IMR-90 (cell line): ENCODE measurements at regions not wholly inside any gene's neighbourhood (a gene's known extent, or its start where the extent isn't known, plus 50 kb on each side); places are given as distances from the start of the nearest gene placed in this dataset.

Experiments used
- CHD1 ChIP-seq: IDR thresholded peaks from 2 replicates; pipeline ENCODE4 v1.6.1; 2012; ENCODE audit warnings: low read depth, low read length, improper control_type of control experiment
- MAZ ChIP-seq: IDR thresholded peaks from 2 replicates; pipeline ENCODE4 v1.6.1; 2012; ENCODE audit warnings: low read depth, mild to moderate bottlenecking, low read length, improper control_type of control experiment, moderate library complexity, borderline replicate concordance
- NFE2L2 ChIP-seq: fragments of 150-350 bp; IDR thresholded peaks from 2 replicates; pipeline ENCODE4 v1.6.1; 2016; ENCODE audit warnings: low read depth, mild to moderate bottlenecking, low read length
- POLR2A ChIP-seq: IDR thresholded peaks from 2 replicates; pipeline ENCODE4 v1.6.1; 2012; ENCODE audit warnings: mild to moderate bottlenecking, low read depth, low read length
- RAD21 ChIP-seq: IDR thresholded peaks from 2 replicates; pipeline ENCODE4 v1.6.1; 2012; ENCODE audit warnings: low read length, improper control_type of control experiment
- RFX5 ChIP-seq: IDR thresholded peaks from 2 replicates; pipeline ENCODE4 v1.8.0; 2012; ENCODE audit warnings: low read depth, mild to moderate bottlenecking, low read length, moderate library complexity
- SMC3 ChIP-seq: fragments of 150-350 bp; IDR thresholded peaks from 2 replicates; pipeline ENCODE4 v1.6.1; 2016; ENCODE audit warnings: low read depth, mild to moderate bottlenecking, antibody characterized with exemption, low read length, moderate library complexity
- TF ChIP-seq, protein P1 (sequence below): fragments of 150-350 bp; IDR thresholded peaks from 2 replicates; pipeline ENCODE4 v1.6.1; 2016; ENCODE audit warnings: low read depth, mild to moderate bottlenecking, low read length, moderate library complexity, borderline replicate concordance
- TF ChIP-seq, protein P2 (sequence below): conservative IDR thresholded peaks from 2 replicates; pipeline ENCODE4 v1.5.1; 2012; ENCODE audit warnings: mild to moderate bottlenecking, low read depth, low read length, improper control_type of control experiment
- TF ChIP-seq, protein P3 (sequence below): fragments of 150-350 bp; IDR thresholded peaks from 2 replicates; pipeline ENCODE4 v1.6.1; 2017; ENCODE audit warnings: mild to moderate bottlenecking, antibody characterized with exemption, low read length, low read depth

DNA sequence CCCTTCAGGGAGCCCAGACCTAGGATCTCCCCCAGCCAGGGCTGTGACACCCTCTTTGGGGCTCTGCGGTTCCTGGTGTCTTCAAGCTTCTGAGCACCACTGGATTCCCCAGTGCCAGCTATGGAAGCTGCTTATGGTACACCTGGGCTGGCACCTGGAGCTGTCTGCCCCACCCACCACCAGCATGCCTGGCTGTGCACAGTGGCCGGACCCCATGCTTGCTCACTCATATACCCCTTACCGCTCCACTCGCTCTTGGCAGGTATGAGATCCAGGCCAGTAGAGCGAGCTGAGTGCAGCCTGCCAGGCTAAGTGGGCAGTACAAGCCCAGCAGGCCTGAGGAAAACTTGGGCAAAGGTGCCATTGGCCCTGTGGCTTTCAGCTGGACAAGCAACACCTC is 114.0 kb downstream of the DACT1 start:
- TF ChIP-seq, protein P1, sequence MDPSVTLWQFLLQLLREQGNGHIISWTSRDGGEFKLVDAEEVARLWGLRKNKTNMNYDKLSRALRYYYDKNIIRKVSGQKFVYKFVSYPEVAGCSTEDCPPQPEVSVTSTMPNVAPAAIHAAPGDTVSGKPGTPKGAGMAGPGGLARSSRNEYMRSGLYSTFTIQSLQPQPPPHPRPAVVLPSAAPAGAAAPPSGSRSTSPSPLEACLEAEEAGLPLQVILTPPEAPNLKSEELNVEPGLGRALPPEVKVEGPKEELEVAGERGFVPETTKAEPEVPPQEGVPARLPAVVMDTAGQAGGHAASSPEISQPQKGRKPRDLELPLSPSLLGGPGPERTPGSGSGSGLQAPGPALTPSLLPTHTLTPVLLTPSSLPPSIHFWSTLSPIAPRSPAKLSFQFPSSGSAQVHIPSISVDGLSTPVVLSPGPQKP: no peak
- TF ChIP-seq, protein P2, sequence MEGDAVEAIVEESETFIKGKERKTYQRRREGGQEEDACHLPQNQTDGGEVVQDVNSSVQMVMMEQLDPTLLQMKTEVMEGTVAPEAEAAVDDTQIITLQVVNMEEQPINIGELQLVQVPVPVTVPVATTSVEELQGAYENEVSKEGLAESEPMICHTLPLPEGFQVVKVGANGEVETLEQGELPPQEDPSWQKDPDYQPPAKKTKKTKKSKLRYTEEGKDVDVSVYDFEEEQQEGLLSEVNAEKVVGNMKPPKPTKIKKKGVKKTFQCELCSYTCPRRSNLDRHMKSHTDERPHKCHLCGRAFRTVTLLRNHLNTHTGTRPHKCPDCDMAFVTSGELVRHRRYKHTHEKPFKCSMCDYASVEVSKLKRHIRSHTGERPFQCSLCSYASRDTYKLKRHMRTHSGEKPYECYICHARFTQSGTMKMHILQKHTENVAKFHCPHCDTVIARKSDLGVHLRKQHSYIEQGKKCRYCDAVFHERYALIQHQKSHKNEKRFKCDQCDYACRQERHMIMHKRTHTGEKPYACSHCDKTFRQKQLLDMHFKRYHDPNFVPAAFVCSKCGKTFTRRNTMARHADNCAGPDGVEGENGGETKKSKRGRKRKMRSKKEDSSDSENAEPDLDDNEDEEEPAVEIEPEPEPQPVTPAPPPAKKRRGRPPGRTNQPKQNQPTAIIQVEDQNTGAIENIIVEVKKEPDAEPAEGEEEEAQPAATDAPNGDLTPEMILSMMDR: no peak
- TF ChIP-seq, protein P3, sequence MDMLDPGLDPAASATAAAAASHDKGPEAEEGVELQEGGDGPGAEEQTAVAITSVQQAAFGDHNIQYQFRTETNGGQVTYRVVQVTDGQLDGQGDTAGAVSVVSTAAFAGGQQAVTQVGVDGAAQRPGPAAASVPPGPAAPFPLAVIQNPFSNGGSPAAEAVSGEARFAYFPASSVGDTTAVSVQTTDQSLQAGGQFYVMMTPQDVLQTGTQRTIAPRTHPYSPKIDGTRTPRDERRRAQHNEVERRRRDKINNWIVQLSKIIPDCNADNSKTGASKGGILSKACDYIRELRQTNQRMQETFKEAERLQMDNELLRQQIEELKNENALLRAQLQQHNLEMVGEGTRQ: no peak
- no peak for TF ChIP-seq MAZ
- TF ChIP-seq POLR2A: no peak
- no peak for TF ChIP-seq SMC3
- TF ChIP-seq NFE2L2: no peak
- no peak for TF ChIP-seq RFX5
- no peak for TF ChIP-seq CHD1
- no peak for TF ChIP-seq RAD21
